ENCODE measurements at regions not wholly inside any gene's neighbourhood (a gene's known extent, or its start where the extent isn't known, plus 50 kb on each side); places are given as distances from the start of the nearest gene placed in this dataset.

DNA sequence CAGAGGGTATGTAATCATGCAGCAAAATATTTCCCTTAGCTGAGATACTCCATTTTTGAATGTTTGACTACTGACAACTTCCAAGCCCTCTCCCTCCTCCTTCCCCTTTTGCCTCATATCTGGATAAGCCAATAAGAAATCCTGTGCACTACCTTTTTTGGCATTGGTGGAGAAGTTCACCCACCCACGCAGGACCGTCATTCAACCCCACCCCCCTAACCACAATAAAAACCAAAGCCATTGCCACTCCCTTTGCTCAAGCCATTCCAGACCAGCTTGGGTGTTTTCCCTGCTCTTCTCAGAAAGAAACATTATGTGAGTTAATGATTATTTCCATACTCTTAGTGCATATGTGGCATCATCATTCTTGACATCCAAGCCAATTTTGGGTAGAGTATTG, 176.7 kb downstream of the PTPN11 start:
- TF ChIP-seq ZNF70 (CRISPR knock-in tag; IDR thresholded peaks at IDR 0.05), result no peak
- TF ChIP-seq RARB (CRISPR knock-in tag; IDR thresholded peaks at IDR 0.05), result no peak
- TF ChIP-seq, protein P1, sequence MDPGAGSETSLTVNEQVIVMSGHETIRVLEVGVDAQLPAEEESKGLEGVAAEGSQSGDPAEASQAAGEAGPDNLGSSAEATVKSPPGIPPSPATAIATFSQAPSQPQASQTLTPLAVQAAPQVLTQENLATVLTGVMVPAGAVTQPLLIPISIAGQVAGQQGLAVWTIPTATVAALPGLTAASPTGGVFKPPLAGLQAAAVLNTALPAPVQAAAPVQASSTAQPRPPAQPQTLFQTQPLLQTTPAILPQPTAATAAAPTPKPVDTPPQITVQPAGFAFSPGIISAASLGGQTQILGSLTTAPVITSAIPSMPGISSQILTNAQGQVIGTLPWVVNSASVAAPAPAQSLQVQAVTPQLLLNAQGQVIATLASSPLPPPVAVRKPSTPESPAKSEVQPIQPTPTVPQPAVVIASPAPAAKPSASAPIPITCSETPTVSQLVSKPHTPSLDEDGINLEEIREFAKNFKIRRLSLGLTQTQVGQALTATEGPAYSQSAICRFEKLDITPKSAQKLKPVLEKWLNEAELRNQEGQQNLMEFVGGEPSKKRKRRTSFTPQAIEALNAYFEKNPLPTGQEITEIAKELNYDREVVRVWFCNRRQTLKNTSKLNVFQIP (CRISPR knock-in tag; IDR thresholded peaks at IDR 0.05; ENCODE audit: borderline replicate concordance, low read depth), result no peak
- no peak for TF ChIP-seq TOX (CRISPR knock-in tag; IDR thresholded peaks at IDR 0.05; ENCODE audit: borderline replicate concordance)
- no peak for TF ChIP-seq ZFP3 (CRISPR knock-in tag; IDR thresholded peaks at IDR 0.05)
- TF ChIP-seq ESRRG (CRISPR knock-in tag; IDR thresholded peaks at IDR 0.05), result no peak
- no peak for TF ChIP-seq SNAI2 (CRISPR knock-in tag; IDR thresholded peaks at IDR 0.05)
- TF ChIP-seq ZC3H10 (CRISPR knock-in tag; IDR thresholded peaks at IDR 0.05), result no peak
- TF ChIP-seq TCF4 (CRISPR knock-in tag; IDR thresholded peaks at IDR 0.05; ENCODE audit: borderline replicate concordance), result no peak
- no peak for TF ChIP-seq OSR1 (CRISPR knock-in tag; IDR thresholded peaks at IDR 0.05)
- no peak for TF ChIP-seq ISL1 (CRISPR knock-in tag; IDR thresholded peaks at IDR 0.05)
- TF ChIP-seq ZNF565 (CRISPR knock-in tag; conservative IDR thresholded peaks at IDR 0.05; ENCODE audit: low read depth), result no peak
- TF ChIP-seq, protein P2, sequence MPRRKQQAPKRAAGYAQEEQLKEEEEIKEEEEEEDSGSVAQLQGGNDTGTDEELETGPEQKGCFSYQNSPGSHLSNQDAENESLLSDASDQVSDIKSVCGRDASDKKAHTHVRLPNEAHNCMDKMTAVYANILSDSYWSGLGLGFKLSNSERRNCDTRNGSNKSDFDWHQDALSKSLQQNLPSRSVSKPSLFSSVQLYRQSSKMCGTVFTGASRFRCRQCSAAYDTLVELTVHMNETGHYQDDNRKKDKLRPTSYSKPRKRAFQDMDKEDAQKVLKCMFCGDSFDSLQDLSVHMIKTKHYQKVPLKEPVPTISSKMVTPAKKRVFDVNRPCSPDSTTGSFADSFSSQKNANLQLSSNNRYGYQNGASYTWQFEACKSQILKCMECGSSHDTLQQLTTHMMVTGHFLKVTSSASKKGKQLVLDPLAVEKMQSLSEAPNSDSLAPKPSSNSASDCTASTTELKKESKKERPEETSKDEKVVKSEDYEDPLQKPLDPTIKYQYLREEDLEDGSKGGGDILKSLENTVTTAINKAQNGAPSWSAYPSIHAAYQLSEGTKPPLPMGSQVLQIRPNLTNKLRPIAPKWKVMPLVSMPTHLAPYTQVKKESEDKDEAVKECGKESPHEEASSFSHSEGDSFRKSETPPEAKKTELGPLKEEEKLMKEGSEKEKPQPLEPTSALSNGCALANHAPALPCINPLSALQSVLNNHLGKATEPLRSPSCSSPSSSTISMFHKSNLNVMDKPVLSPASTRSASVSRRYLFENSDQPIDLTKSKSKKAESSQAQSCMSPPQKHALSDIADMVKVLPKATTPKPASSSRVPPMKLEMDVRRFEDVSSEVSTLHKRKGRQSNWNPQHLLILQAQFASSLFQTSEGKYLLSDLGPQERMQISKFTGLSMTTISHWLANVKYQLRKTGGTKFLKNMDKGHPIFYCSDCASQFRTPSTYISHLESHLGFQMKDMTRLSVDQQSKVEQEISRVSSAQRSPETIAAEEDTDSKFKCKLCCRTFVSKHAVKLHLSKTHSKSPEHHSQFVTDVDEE (CRISPR knock-in tag; IDR thresholded peaks at IDR 0.05), result no peak
- TF ChIP-seq, protein P3, sequence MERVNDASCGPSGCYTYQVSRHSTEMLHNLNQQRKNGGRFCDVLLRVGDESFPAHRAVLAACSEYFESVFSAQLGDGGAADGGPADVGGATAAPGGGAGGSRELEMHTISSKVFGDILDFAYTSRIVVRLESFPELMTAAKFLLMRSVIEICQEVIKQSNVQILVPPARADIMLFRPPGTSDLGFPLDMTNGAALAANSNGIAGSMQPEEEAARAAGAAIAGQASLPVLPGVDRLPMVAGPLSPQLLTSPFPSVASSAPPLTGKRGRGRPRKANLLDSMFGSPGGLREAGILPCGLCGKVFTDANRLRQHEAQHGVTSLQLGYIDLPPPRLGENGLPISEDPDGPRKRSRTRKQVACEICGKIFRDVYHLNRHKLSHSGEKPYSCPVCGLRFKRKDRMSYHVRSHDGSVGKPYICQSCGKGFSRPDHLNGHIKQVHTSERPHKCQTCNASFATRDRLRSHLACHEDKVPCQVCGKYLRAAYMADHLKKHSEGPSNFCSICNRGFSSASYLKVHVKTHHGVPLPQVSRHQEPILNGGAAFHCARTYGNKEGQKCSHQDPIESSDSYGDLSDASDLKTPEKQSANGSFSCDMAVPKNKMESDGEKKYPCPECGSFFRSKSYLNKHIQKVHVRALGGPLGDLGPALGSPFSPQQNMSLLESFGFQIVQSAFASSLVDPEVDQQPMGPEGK (CRISPR knock-in tag; IDR thresholded peaks at IDR 0.05; ENCODE audit: borderline replicate concordance), result no peak
- TF ChIP-seq, protein P4, sequence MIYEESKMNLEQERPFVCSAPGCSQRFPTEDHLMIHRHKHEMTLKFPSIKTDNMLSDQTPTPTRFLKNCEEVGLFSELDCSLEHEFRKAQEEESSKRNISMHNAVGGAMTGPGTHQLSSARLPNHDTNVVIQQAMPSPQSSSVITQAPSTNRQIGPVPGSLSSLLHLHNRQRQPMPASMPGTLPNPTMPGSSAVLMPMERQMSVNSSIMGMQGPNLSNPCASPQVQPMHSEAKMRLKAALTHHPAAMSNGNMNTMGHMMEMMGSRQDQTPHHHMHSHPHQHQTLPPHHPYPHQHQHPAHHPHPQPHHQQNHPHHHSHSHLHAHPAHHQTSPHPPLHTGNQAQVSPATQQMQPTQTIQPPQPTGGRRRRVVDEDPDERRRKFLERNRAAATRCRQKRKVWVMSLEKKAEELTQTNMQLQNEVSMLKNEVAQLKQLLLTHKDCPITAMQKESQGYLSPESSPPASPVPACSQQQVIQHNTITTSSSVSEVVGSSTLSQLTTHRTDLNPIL (CRISPR knock-in tag; IDR thresholded peaks at IDR 0.05; ENCODE audit: low read depth), result no peak
- TF ChIP-seq BACH2 (CRISPR knock-in tag; IDR thresholded peaks at IDR 0.05; ENCODE audit: borderline replicate concordance), result no peak
- no peak for TF ChIP-seq ZNF8 (CRISPR knock-in tag; IDR thresholded peaks at IDR 0.05)
- no peak for ATAC-seq

DNA sequence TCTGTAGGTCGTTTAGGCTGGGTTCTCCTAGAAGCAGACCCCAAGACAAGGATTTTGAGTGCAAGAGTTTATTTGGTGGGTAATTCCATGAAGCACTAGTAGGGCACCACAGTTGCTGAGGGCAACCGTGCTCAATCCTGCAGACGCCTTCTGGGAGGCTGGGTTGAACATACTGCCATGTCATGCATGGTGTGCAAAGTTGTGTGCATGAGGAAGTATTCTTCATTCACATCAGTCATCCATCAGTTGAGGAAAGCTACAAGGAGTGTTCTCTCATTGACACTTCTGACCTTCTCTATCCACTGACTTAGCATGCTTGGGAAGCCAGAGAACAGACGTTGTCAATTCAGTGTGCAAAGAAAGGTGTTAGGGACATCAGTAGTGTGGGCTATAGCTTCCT, 179.2 kb downstream of the PTPN11 start:
- TF ChIP-seq ISL1 (CRISPR knock-in tag; IDR thresholded peaks at IDR 0.05), result no peak
- TF ChIP-seq CSDC2 (CRISPR knock-in tag; IDR thresholded peaks at IDR 0.05), result no peak
- no peak for TF ChIP-seq ESRRG (CRISPR knock-in tag; IDR thresholded peaks at IDR 0.05)
- TF ChIP-seq GLIS3 (CRISPR knock-in tag; IDR thresholded peaks at IDR 0.05), result no peak
- TF ChIP-seq, protein P5, sequence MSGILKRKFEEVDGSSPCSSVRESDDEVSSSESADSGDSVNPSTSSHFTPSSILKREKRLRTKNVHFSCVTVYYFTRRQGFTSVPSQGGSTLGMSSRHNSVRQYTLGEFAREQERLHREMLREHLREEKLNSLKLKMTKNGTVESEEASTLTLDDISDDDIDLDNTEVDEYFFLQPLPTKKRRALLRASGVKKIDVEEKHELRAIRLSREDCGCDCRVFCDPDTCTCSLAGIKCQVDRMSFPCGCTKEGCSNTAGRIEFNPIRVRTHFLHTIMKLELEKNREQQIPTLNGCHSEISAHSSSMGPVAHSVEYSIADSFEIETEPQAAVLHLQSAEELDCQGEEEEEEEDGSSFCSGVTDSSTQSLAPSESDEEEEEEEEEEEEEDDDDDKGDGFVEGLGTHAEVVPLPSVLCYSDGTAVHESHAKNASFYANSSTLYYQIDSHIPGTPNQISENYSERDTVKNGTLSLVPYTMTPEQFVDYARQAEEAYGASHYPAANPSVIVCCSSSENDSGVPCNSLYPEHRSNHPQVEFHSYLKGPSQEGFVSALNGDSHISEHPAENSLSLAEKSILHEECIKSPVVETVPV (CRISPR knock-in tag; IDR thresholded peaks at IDR 0.05), result no peak
- TF ChIP-seq ZNF565 (CRISPR knock-in tag; conservative IDR thresholded peaks at IDR 0.05; ENCODE audit: low read depth), result no peak
- no peak for TF ChIP-seq ZNF8 (CRISPR knock-in tag; IDR thresholded peaks at IDR 0.05)
- TF ChIP-seq, protein P3 (CRISPR knock-in tag; IDR thresholded peaks at IDR 0.05; ENCODE audit: borderline replicate concordance), result no peak
- TF ChIP-seq ARNTL (CRISPR knock-in tag; IDR thresholded peaks at IDR 0.05; ENCODE audit: borderline replicate concordance, low read depth), result no peak
- TF ChIP-seq RARB (CRISPR knock-in tag; IDR thresholded peaks at IDR 0.05), result no peak
- no peak for TF ChIP-seq OSR1 (CRISPR knock-in tag; IDR thresholded peaks at IDR 0.05)
- TF ChIP-seq ZC3H10 (CRISPR knock-in tag; IDR thresholded peaks at IDR 0.05), result no peak
- no peak for TF ChIP-seq BACH2 (CRISPR knock-in tag; IDR thresholded peaks at IDR 0.05; ENCODE audit: borderline replicate concordance)
- no peak for TF ChIP-seq TCF4 (CRISPR knock-in tag; IDR thresholded peaks at IDR 0.05; ENCODE audit: borderline replicate concordance)
- no peak for TF ChIP-seq ZFP3 (CRISPR knock-in tag; IDR thresholded peaks at IDR 0.05)
- TF ChIP-seq, protein P2 (CRISPR knock-in tag; IDR thresholded peaks at IDR 0.05), result no peak
- TF ChIP-seq ZNF70 (CRISPR knock-in tag; IDR thresholded peaks at IDR 0.05), result no peak
- TF ChIP-seq TOX (CRISPR knock-in tag; IDR thresholded peaks at IDR 0.05; ENCODE audit: borderline replicate concordance), result no peak
- no peak for ATAC-seq

Data from SK-N-SH treated with all-trans-retinoic acid at 6 μM for 48 hours (cell line).